ENCODE measurements at regions not wholly inside any gene's neighbourhood (a gene's known extent, or its start where the extent isn't known, plus 50 kb on each side); places are given as distances from the start of the nearest gene placed in this dataset.
"Not testable (repeated sequence)": the region's sequence is repeated elsewhere in the genome, so short reads cannot be mapped to it uniquely, and the experiment has no call there.

- TF ChIP-seq CTCF (IDR thresholded peaks at IDR 0.05 in 4 of 5, conservative IDR thresholded peaks at IDR 0.05 in 1 of 5); POLR2A (IDR thresholded peaks at IDR 0.05): not testable (repeated sequence)
These were observed 77.7 kb upstream of the LRPAP1 start for GRCh38 chr4:3609905-3610304.

Measured in gastrocnemius medialis (tissue), 4 donors.